ENCODE measurements at regions not wholly inside any gene's neighbourhood (a gene's known extent, or its start where the extent isn't known, plus 50 kb on each side); places are given as distances from the start of the nearest gene placed in this dataset.
A peak's percentile ranks its signal among the peaks of the same experiment; 100 is the strongest.

GRCh38 chr15:62850791-62851291 lies 191.7 kb upstream of the TPM1 start:
- no peaks in the 10 kb centered on the region for H3K36me3 Mint-ChIP-seq (ENCODE audit: insufficient read depth, unreplicated experiment)
- TF ChIP-seq, protein P1, sequence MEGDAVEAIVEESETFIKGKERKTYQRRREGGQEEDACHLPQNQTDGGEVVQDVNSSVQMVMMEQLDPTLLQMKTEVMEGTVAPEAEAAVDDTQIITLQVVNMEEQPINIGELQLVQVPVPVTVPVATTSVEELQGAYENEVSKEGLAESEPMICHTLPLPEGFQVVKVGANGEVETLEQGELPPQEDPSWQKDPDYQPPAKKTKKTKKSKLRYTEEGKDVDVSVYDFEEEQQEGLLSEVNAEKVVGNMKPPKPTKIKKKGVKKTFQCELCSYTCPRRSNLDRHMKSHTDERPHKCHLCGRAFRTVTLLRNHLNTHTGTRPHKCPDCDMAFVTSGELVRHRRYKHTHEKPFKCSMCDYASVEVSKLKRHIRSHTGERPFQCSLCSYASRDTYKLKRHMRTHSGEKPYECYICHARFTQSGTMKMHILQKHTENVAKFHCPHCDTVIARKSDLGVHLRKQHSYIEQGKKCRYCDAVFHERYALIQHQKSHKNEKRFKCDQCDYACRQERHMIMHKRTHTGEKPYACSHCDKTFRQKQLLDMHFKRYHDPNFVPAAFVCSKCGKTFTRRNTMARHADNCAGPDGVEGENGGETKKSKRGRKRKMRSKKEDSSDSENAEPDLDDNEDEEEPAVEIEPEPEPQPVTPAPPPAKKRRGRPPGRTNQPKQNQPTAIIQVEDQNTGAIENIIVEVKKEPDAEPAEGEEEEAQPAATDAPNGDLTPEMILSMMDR (IDR thresholded peaks at IDR 0.05; ENCODE audit: unreplicated experiment): no peak
- CTCF ChIA-PET: interaction anchor here (0.7 to 1.4 kb wide), 2 partner anchors 143 to 244 kb away, joined by 3 to 4 read pairs; no protein-coding TSS in a partner anchor
- DNase-seq (ENCODE audit: unreplicated experiment): peak; percentile 33
- H3K27me3 Mint-ChIP-seq (ENCODE audit: insufficient read depth, unreplicated experiment): no peaks in the 10 kb centered on the region
- BruUV-seq (replicated peaks): no TSS peak
- peaks cover 17% of the 10 kb centered on the region for H3K4me1 Mint-ChIP-seq (ENCODE audit: insufficient read depth, unreplicated experiment)
- intact Hi-C loops (cut with micrococcal nuclease): no loop called here
- POLR2A ChIA-PET: no interaction called here
- H3K9me3 Mint-ChIP-seq (ENCODE audit: unreplicated experiment): no peaks in the 10 kb centered on the region
- H3K27ac Mint-ChIP-seq (ENCODE audit: low read depth, unreplicated experiment): no peak overlapping the region
- H3K4me3 Mint-ChIP-seq (ENCODE audit: unreplicated experiment): no peak overlapping the region

- ChIA-PET POLR2A (interaction anchor here (1.1 to 2.7 kb wide), 5 partner anchors 11 to 194 kb away, joined by 3 to 11 read pairs (median 4); no protein-coding TSS in a partner anchor), CTCF (interaction anchor here (0.6 to 2.8 kb wide), 5 partner anchors 46 to 241 kb away, joined by 3 to 9 read pairs (median 3); no protein-coding TSS in a partner anchor)
- DNase-seq (ENCODE audit: unreplicated experiment): peak; percentile 67
- TF ChIP-seq, protein P1 (IDR thresholded peaks at IDR 0.05; ENCODE audit: unreplicated experiment): no peak
- H3K27me3 Mint-ChIP-seq (ENCODE audit: insufficient read depth, unreplicated experiment): no peaks in the 10 kb centered on the region
- H3K27ac Mint-ChIP-seq (ENCODE audit: low read depth, unreplicated experiment): no peak overlapping the region
- intact Hi-C loops (cut with micrococcal nuclease): loop anchor here (2.0 kb wide), 1 partner anchor 44 kb away; no protein-coding TSS in a partner anchor
- no peaks in the 10 kb centered on the region for H3K9me3 Mint-ChIP-seq (ENCODE audit: unreplicated experiment)
- peaks cover 31% of the 10 kb centered on the region for H3K4me1 Mint-ChIP-seq (ENCODE audit: insufficient read depth, unreplicated experiment)
- H3K36me3 Mint-ChIP-seq (ENCODE audit: insufficient read depth, unreplicated experiment): no peaks in the 10 kb centered on the region
- no TSS peak for BruUV-seq (replicated peaks)
- no peak overlapping the region for H3K4me3 Mint-ChIP-seq (ENCODE audit: unreplicated experiment)
These were observed 189.3 kb upstream of the TPM1 start for GRCh38 chr15:62853114-62853840.

DNA sequence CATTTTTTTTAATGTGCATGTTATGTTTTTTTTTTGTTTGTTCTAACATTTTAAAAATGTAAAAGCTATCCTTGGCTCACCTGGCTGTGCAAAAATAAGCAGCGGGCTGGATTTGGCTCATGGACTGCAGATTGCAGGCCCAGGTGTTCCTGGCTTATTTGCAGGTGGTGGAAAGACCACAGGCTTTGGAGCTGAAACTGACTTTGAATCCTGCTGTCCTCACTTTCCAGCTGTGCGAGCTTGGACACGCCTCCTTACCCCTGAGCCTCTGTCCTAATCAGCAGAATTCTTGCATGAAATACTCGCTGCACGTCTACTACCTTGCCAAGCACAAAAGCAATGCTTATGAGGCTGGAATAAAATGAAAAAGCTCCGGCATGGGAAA lies 188.7 kb upstream of the TPM1 start:
- no TSS peak for BruUV-seq (replicated peaks)
- ChIA-PET CTCF (interaction anchor here (1.2 to 2.8 kb wide), 2 partner anchors 182 to 194 kb away, joined by 3 to 9 read pairs; no protein-coding TSS in a partner anchor), POLR2A (interaction anchor here (0.5 to 2.7 kb wide), 6 partner anchors 10 to 194 kb away, joined by 3 to 11 read pairs (median 4); no protein-coding TSS in a partner anchor)
- intact Hi-C loops (cut with micrococcal nuclease): loop anchor here (2.0 kb wide), 1 partner anchor 43 kb away; no protein-coding TSS in a partner anchor
- Mint-ChIP-seq H3K4me3 (ENCODE audit: unreplicated experiment) (no peak overlapping the region), H3K36me3 (ENCODE audit: insufficient read depth, unreplicated experiment) (no peaks in the 10 kb centered on the region), H3K9me3 (ENCODE audit: unreplicated experiment) (no peaks in the 10 kb centered on the region), H3K27ac (ENCODE audit: low read depth, unreplicated experiment) (no peak overlapping the region), H3K4me1 (ENCODE audit: insufficient read depth, unreplicated experiment) (peaks cover 28% of the 10 kb centered on the region), H3K27me3 (ENCODE audit: insufficient read depth, unreplicated experiment) (no peaks in the 10 kb centered on the region)
- TF ChIP-seq, protein P1 (IDR thresholded peaks at IDR 0.05; ENCODE audit: unreplicated experiment): no peak
- DNase-seq (ENCODE audit: unreplicated experiment): no peak

GRCh38 chr15:62854420-62855084 lies 188.0 kb upstream of the TPM1 start:
- TF ChIP-seq, protein P1 (IDR thresholded peaks at IDR 0.05; ENCODE audit: unreplicated experiment): no peak
- POLR2A ChIA-PET: interaction anchor here (0.5 to 2.7 kb wide), 6 partner anchors 9 to 194 kb away, joined by 3 to 11 read pairs (median 4); no protein-coding TSS in a partner anchor
- Mint-ChIP-seq H3K4me1 (ENCODE audit: insufficient read depth, unreplicated experiment) (peaks cover 28% of the 10 kb centered on the region), H3K36me3 (ENCODE audit: insufficient read depth, unreplicated experiment) (no peaks in the 10 kb centered on the region), H3K9me3 (ENCODE audit: unreplicated experiment) (no peaks in the 10 kb centered on the region), H3K4me3 (ENCODE audit: unreplicated experiment) (no peak overlapping the region), H3K27me3 (ENCODE audit: insufficient read depth, unreplicated experiment) (no peaks in the 10 kb centered on the region), H3K27ac (ENCODE audit: low read depth, unreplicated experiment) (no peak overlapping the region)
- no TSS peak for BruUV-seq (replicated peaks)
- intact Hi-C loops (cut with micrococcal nuclease): no loop called here
- CTCF ChIA-PET: interaction anchor here (1.0 to 2.8 kb wide), 2 partner anchors 194 to 239 kb away, joined by 3 to 9 read pairs; no protein-coding TSS in a partner anchor
- no peak for DNase-seq (ENCODE audit: unreplicated experiment)
